Neuronal stem cell (in vitro differentiated cells): ENCODE measurements at regions not wholly inside any gene's neighbourhood (a gene's known extent, or its start where the extent isn't known, plus 50 kb on each side); places are given as distances from the start of the nearest gene placed in this dataset.
A peak's percentile ranks its signal among the peaks of the same experiment; 100 is the strongest.

Experiments
- DNase-seq: peaks from one replicate; pipeline ENCODE4 v3.0.0-alpha.2; 2013; ENCODE audit warnings: low spot score
- H2AFZ ChIP-seq: one replicate; pipeline ENCODE4 v1.6.1; 2013; ENCODE audit warnings: mild to moderate bottlenecking, low read length, inconsistent platforms
- H2AK5ac ChIP-seq: 2 replicates; pipeline ENCODE4 v1.6.1; 2013; ENCODE audit warnings: low read depth, mild to moderate bottlenecking, inconsistent platforms, low read length, moderate library complexity, mixed read lengths
- H2BK120ac ChIP-seq: 2 replicates; pipeline ENCODE4 v1.6.1; 2013; ENCODE audit warnings: low read depth, mild to moderate bottlenecking, inconsistent platforms, low read length, moderate library complexity, mixed read lengths
- H2BK12ac ChIP-seq: one replicate; pipeline ENCODE4 v1.6.1; 2013; ENCODE audit warnings: low read length, inconsistent platforms
- H2BK15ac ChIP-seq: 2 replicates; pipeline ENCODE4 v1.6.1; 2013; ENCODE audit warnings: mild to moderate bottlenecking, low read length, inconsistent platforms, mixed read lengths
- H2BK5ac ChIP-seq: one replicate; pipeline ENCODE4 v1.6.1; 2013; ENCODE audit warnings: inconsistent platforms, mild to moderate bottlenecking, low read length, moderate library complexity
- H3K14ac ChIP-seq: one replicate; pipeline ENCODE4 v1.6.1; 2013; ENCODE audit warnings: low read length, inconsistent platforms
- H3K18ac ChIP-seq: 2 replicates; pipeline ENCODE4 v1.6.1; 2013; ENCODE audit warnings: low read length, inconsistent platforms
- H3K23ac ChIP-seq: 2 replicates; pipeline ENCODE4 v1.6.1; 2013; ENCODE audit warnings: low read depth, mild to moderate bottlenecking, mixed read lengths, low read length, inconsistent platforms; ENCODE audit not compliant: poor library complexity
- H3K27ac ChIP-seq: replicated peaks from 3 replicates; pipeline ENCODE4 v1.5.1; 2013; ENCODE audit warnings: low read length, inconsistent platforms
- H3K27me3 ChIP-seq, 3 experiments: 2 replicates each; pipeline ENCODE4 v1.6.1; 2013; ENCODE audit warnings: low read length in 3 of 3, mild to moderate bottlenecking in 2 of 3, inconsistent platforms in 1 of 3, low read depth in 1 of 3, mixed read lengths in 1 of 3, moderate library complexity in 1 of 3; ENCODE audit not compliant: control insufficient read depth in 3 of 3, insufficient read depth in 3 of 3
- H3K36me3 ChIP-seq, 2 donors: replicated peaks in 1 of 2; 2 replicates each; pipeline ENCODE4 v1.6.1; 2013; ENCODE audit warnings: low read length in 2 of 2; ENCODE audit not compliant: control insufficient read depth in 2 of 2, insufficient read depth in 2 of 2
- H3K4ac ChIP-seq: 2 replicates; pipeline ENCODE4 v1.6.1; 2013; ENCODE audit warnings: inconsistent platforms, mild to moderate bottlenecking, low read length, moderate library complexity
- H3K4me1 ChIP-seq, 2 donors: 1 replicate in 1 of 2; 2 replicates in 1 of 2; pipeline ENCODE4 v1.6.1; 2013; ENCODE audit warnings: low read length in 2 of 2, low read depth in 1 of 2; ENCODE audit not compliant: control insufficient read depth in 2 of 2, insufficient read depth in 1 of 2
- H3K4me2 ChIP-seq: one replicate; pipeline ENCODE4 v1.6.1; 2013; ENCODE audit warnings: mild to moderate bottlenecking, low read length, inconsistent platforms; ENCODE audit not compliant: insufficient read depth, poor library complexity, severe bottlenecking
- H3K4me3 ChIP-seq, 2 donors: 2 replicates each; pipeline ENCODE4 v1.5.1; 2013; ENCODE audit warnings: low read length in 2 of 2, mild to moderate bottlenecking in 2 of 2, inconsistent platforms in 1 of 2, moderate library complexity in 1 of 2
- H3K79me1 ChIP-seq: one replicate; pipeline ENCODE4 v1.6.1; 2013; ENCODE audit warnings: low read depth, mild to moderate bottlenecking, inconsistent platforms, low read length, moderate library complexity
- H3K9ac ChIP-seq: one replicate; pipeline ENCODE4 v1.6.1; 2013; ENCODE audit warnings: mild to moderate bottlenecking, low read depth, low read length, inconsistent platforms; ENCODE audit not compliant: poor library complexity
- H3K9me3 ChIP-seq, 2 donors: replicated peaks in 1 of 2; 2 replicates each; pipeline versions ENCODE3 to v1.6.1; 2013; ENCODE audit warnings: low read length in 2 of 2, mild to moderate bottlenecking in 2 of 2, inconsistent platforms in 1 of 2, low read depth in 1 of 2, mixed read lengths in 1 of 2, moderate library complexity in 1 of 2; ENCODE audit not compliant: control insufficient read depth in 2 of 2, insufficient read depth in 1 of 2
- H4K8ac ChIP-seq: one replicate; pipeline ENCODE4 v1.6.1; 2013; ENCODE audit warnings: low read depth, mild to moderate bottlenecking, inconsistent platforms, low read length, moderate library complexity
- H4K91ac ChIP-seq: one replicate; pipeline ENCODE4 v1.6.1; 2013; ENCODE audit warnings: low read length, low read depth, mild to moderate bottlenecking, inconsistent platforms; ENCODE audit not compliant: poor library complexity
- WGBS, 2 donors: extraction: QIAGEN DNeasy Blood & Tissue Kit; methylation state at CpG; one replicate each; pipeline ENCODE4 v1.1.7; 2013; ENCODE audit warnings: missing lambda C conversion rate in 2 of 2, mixed read lengths in 1 of 2; ENCODE audit not compliant: insufficient read length in 2 of 2, insufficient replicate concordance in 1 of 2; ENCODE audit errors: extremely low coverage in 2 of 2; 5-methylcytosine and 5-hydroxymethylcytosine counted together

DNA sequence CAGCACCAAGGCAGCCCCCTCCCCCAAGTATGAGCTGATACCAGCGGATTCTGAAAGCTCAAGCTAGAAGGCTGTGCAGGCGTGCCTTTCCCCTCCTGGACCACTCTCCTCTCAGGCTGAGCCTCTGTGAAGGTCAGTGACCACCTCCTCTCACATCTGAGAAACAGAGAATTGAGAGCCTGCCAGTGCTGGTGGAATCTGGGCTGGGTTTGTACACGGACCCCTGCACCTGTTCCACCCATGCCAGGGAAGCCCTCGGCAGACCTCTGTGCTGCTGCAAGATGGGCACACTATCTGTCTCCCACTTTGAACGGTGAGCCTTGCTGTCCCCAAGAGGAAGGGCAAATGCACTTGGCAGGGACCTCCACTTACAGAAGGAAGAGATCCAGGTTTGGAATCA lies 54.7 kb upstream of the SDK2 start:
- Histone ChIP-seq H2BK120ac (no peak overlapping the region), H3K4ac (no peak overlapping the region), H3K4me2 (no peak overlapping the region), H3K36me3 (no peaks in the 10 kb centered on the region), H4K91ac (peak overlapping the region; percentile 4), H3K79me1 (no peaks in the 10 kb centered on the region), H3K27ac (no peak overlapping the region), H3K18ac (peak overlapping the region; percentile 21), H3K23ac (no peak overlapping the region), H3K4me1 (peaks cover 0 to 4% of the 10 kb centered on the region in 2 donors), H3K14ac (peak overlapping the region; percentile 58), H2BK12ac (no peak overlapping the region), H2BK5ac (no peak overlapping the region), H2AFZ (no peak overlapping the region), H2AK5ac (peak overlapping the region; percentile 30), H3K9ac (no peak overlapping the region), H4K8ac (no peak overlapping the region), H3K27me3 (peaks cover 0 to 8% (median 0%) of the 10 kb centered on the region in 3 experiments), H2BK15ac (no peak overlapping the region), H3K4me3 (no peak overlapping the region), H3K9me3 (peaks cover 0 to 7% of the 10 kb centered on the region in 2 donors)
- no peak for DNase-seq
- WGBS, 2 donors: no CpG with 5 or more reads among the region's 5 CpGs

DNA sequence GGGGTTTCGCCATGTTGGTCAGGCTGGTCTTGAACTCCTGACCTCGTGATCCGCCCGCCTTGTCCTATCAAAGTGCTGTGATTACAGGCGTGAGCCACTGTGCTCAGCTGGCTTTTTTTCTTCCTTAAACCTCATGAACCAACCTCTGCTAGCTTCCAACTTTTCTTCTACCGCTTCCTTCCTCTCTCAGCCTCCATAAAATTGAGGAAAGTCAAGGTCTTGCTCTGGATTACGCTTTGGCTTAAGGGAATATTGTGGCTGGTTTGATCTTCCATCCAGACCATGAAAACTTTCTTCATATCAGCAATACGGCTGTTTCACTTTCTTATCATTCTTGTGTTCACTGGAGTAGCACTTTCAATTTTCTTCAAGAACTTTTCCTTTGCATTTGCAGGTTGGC lies 57.5 kb upstream of the SDK2 start:
- no peak overlapping the region for H3K23ac ChIP-seq
- no peak overlapping the region for H2AFZ ChIP-seq
- peaks cover 0 to 8% (median 0%) of the 10 kb centered on the region in 3 experiments for H3K27me3 ChIP-seq
- H2BK5ac ChIP-seq: no peak overlapping the region
- peaks cover 0 to 2% of the 10 kb centered on the region in 2 donors for H3K4me1 ChIP-seq
- no peak overlapping the region for H3K27ac ChIP-seq
- H3K4ac ChIP-seq: no peak overlapping the region
- no CpG with 5 or more reads among the region's 8 CpGs for WGBS, 2 donors
- no peaks in the 10 kb centered on the region for H3K9me3 ChIP-seq
- no peak overlapping the region for H3K9ac ChIP-seq
- H4K8ac ChIP-seq: no peak overlapping the region
- no peak overlapping the region for H3K14ac ChIP-seq
- DNase-seq: no peak
- no peak overlapping the region for H3K4me3 ChIP-seq
- no peak overlapping the region for H3K18ac ChIP-seq
- no peak overlapping the region for H2BK15ac ChIP-seq
- H2BK120ac ChIP-seq: no peak overlapping the region
- no peak overlapping the region for H2AK5ac ChIP-seq
- no peak overlapping the region for H3K4me2 ChIP-seq
- no peaks in the 10 kb centered on the region for H3K79me1 ChIP-seq
- no peaks in the 10 kb centered on the region for H3K36me3 ChIP-seq
- H4K91ac ChIP-seq: no peak overlapping the region
- no peak overlapping the region for H2BK12ac ChIP-seq

GRCh38 chr17:73703192-73703591 lies 58.9 kb upstream of the SDK2 start:
- Histone ChIP-seq H2BK5ac (peak overlapping the region; percentile 45), H2BK120ac (no peak overlapping the region), H3K9me3 (no peaks in the 10 kb centered on the region), H3K4me3 (no peak overlapping the region), H3K18ac (peak overlapping the region; percentile 55), H4K91ac (no peak overlapping the region), H2BK12ac (no peak overlapping the region), H3K27me3 (peaks cover 0 to 4% (median 0%) of the 10 kb centered on the region in 3 experiments), H2BK15ac (no peak overlapping the region), H3K79me1 (no peaks in the 10 kb centered on the region), H4K8ac (no peak overlapping the region), H3K14ac (no peak overlapping the region), H3K4me2 (no peak overlapping the region), H3K23ac (no peak overlapping the region), H3K36me3 (no peaks in the 10 kb centered on the region), H3K9ac (no peak overlapping the region), H2AFZ (no peak overlapping the region), H2AK5ac (peak overlapping the region; percentile 43), H3K4me1 (peaks cover 0 to 2% of the 10 kb centered on the region in 2 donors), H3K4ac (no peak overlapping the region), H3K27ac (no peak overlapping the region)
- no CpG with 5 or more reads among the region's 5 CpGs for WGBS, 2 donors
- no peak for DNase-seq

DNA sequence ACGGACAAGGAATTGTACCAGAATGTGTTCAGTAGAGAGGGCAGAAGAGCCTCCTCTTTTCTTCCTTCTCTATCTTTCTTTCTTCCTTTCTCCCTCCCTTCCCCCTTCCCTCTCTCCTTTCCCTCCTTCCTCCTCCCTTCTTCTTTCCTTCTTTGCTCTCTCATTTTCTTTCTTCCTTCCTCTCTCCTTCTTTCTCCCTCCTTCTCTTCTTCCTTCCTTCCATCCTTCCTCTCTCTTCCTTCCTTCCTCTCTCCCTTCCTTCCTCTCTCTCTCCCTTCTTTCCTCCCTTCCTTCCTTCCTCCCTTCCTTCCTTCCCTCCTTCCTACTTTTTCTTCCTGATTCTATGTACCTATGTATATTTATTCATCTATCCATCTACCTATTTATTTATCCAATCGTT lies 59.7 kb upstream of the SDK2 start:
- H4K8ac ChIP-seq: no peak overlapping the region
- no peak overlapping the region for H3K18ac ChIP-seq
- H3K27ac ChIP-seq: no peak overlapping the region
- no peak overlapping the region for H2BK12ac ChIP-seq
- no peak overlapping the region for H2BK15ac ChIP-seq
- no peak overlapping the region for H2AFZ ChIP-seq
- peaks cover 0 to 2% of the 10 kb centered on the region in 2 donors for H3K4me1 ChIP-seq
- H2BK5ac ChIP-seq: no peak overlapping the region
- no peak overlapping the region for H3K4me3 ChIP-seq
- H3K36me3 ChIP-seq: no peaks in the 10 kb centered on the region
- H3K14ac ChIP-seq: no peak overlapping the region
- H3K4me2 ChIP-seq: no peak overlapping the region
- no peak overlapping the region for H2AK5ac ChIP-seq
- H3K4ac ChIP-seq: no peak overlapping the region
- no peaks in the 10 kb centered on the region for H3K27me3 ChIP-seq
- H3K9ac ChIP-seq: no peak overlapping the region
- DNase-seq: no peak
- no CpG with 5 or more reads among the region's 2 CpGs for WGBS, 2 donors
- H2BK120ac ChIP-seq: no peak overlapping the region
- no peak overlapping the region for H4K91ac ChIP-seq
- no peaks in the 10 kb centered on the region for H3K9me3 ChIP-seq
- H3K23ac ChIP-seq: no peak overlapping the region
- H3K79me1 ChIP-seq: no peaks in the 10 kb centered on the region
